GM23338 (cell line): ENCODE measurements at regions not wholly inside any gene's neighbourhood (a gene's known extent, or its start where the extent isn't known, plus 50 kb on each side); places are given as distances from the start of the nearest gene placed in this dataset.

Experiments used
- ATAC-seq: fragments of 200-7000 bp; cut with Tn5 transposase; 3 replicates; pipeline ENCODE4 v1.9.1; 2020
- DNase-seq: peaks from one replicate; pipeline ENCODE4 v3.0.0-alpha.2; 2015; ENCODE audit warnings: low spot score
- H2AFZ ChIP-seq: fragments of 200-600 bp; sonication (generic); 2 replicates; pipeline ENCODE4 v1.8.0; 2016; ENCODE audit warnings: antibody characterized with exemption, mild to moderate bottlenecking, moderate library complexity
- H3F3A ChIP-seq: fragments of 200-600 bp; sonication (generic); replicated peaks from 2 replicates; pipeline ENCODE4 v1.8.0; 2017; ENCODE audit warnings: antibody characterized with exemption, mixed run types, low read depth
- H3K27ac ChIP-seq: fragments of 200-600 bp; sonication (generic); 2 replicates; pipeline ENCODE4 v1.6.1; 2016; ENCODE audit warnings: low read depth
- H3K27me3 ChIP-seq: fragments of 200-600 bp; sonication (generic); 2 replicates; pipeline ENCODE4 v1.8.0; 2016; ENCODE audit warnings: mild to moderate bottlenecking, mixed run types, moderate library complexity; ENCODE audit not compliant: insufficient read depth
- H3K36me3 ChIP-seq: fragments of 200-600 bp; sonication (generic); 2 replicates; pipeline ENCODE4 v1.8.0; 2016; ENCODE audit warnings: mild to moderate bottlenecking; ENCODE audit not compliant: insufficient read depth
- H3K4me1 ChIP-seq: fragments of 200-600 bp; sonication (generic); 2 replicates; pipeline ENCODE4 v1.8.0; 2016; ENCODE audit warnings: mild to moderate bottlenecking, moderate library complexity; ENCODE audit not compliant: insufficient read depth
- H3K4me2 ChIP-seq: fragments of 200-600 bp; sonication (generic); 2 replicates; pipeline ENCODE4 v1.7.1; 2017; ENCODE audit warnings: mixed run types
- H3K4me3 ChIP-seq: fragments of 200-600 bp; sonication (generic); 2 replicates; pipeline ENCODE4 v1.6.1; 2016; ENCODE audit warnings: mixed run types
- H3K79me2 ChIP-seq: fragments of 200-600 bp; sonication (generic); replicated peaks from 2 replicates; pipeline ENCODE4 v1.8.0; 2017; ENCODE audit warnings: mild to moderate bottlenecking; ENCODE audit not compliant: insufficient read depth
- H3K9me2 ChIP-seq: fragments of 200-600 bp; sonication (generic); 2 replicates; pipeline ENCODE4 v1.8.0; 2017; ENCODE audit not compliant: insufficient read depth
- H4K20me1 ChIP-seq: fragments of 200-600 bp; sonication (generic); replicated peaks from 2 replicates; pipeline ENCODE4 v1.8.0; 2017; ENCODE audit warnings: mild to moderate bottlenecking; ENCODE audit not compliant: insufficient read depth
- H3K27ac Mint-ChIP-seq: 2 replicates; pipeline ENCODE4 v1.8.0; 2020; ENCODE audit warnings: inconsistent platforms, mild to moderate bottlenecking, moderate library complexity, mixed read lengths
- H3K27me3 Mint-ChIP-seq: 3 replicates; pipeline ENCODE4 v1.8.0; 2022; ENCODE audit warnings: low read depth, mild to moderate bottlenecking, moderate library complexity, mixed read lengths, inconsistent platforms; ENCODE audit not compliant: insufficient read depth, poor library complexity
- H3K36me3 Mint-ChIP-seq: 3 replicates; pipeline ENCODE4 v1.8.0; 2021; ENCODE audit warnings: low read depth, mild to moderate bottlenecking, inconsistent platforms, moderate library complexity, mixed read lengths
- H3K4me1 Mint-ChIP-seq: 3 replicates; pipeline ENCODE4 v1.8.0; 2020; ENCODE audit warnings: mild to moderate bottlenecking, inconsistent platforms, mixed read lengths
- H3K4me3 Mint-ChIP-seq: 3 replicates; pipeline ENCODE4 v1.8.0; 2021; ENCODE audit warnings: moderate library complexity, mild to moderate bottlenecking, inconsistent platforms, mixed read lengths
- H3K9me3 Mint-ChIP-seq: 3 replicates; pipeline ENCODE4 v1.8.0; 2020; ENCODE audit warnings: moderate library complexity, mild to moderate bottlenecking, inconsistent platforms, mixed read lengths
- JUNB ChIP-seq: IDR thresholded peaks from one replicate; pipeline ENCODE4 v1.6.1; 2016; ENCODE audit warnings: antibody characterized with exemption; ENCODE audit not compliant: unreplicated experiment
- NANOG ChIP-seq: IDR thresholded peaks from 2 replicates; pipeline ENCODE4 v1.6.1; 2016; ENCODE audit warnings: antibody characterized with exemption, borderline replicate concordance
- POLR2AphosphoS5 ChIP-seq: IDR thresholded peaks from 2 replicates; pipeline ENCODE4 v1.6.1; 2016; ENCODE audit warnings: antibody characterized with exemption, low read depth
- STAT1 ChIP-seq: IDR thresholded peaks from one replicate; pipeline ENCODE4 v1.6.1; 2016; ENCODE audit warnings: antibody characterized with exemption; ENCODE audit not compliant: unreplicated experiment
- ZNF114 ChIP-seq: fragments of 250-450 bp; sonication (Bioruptor Pico); IDR thresholded peaks from 2 replicates; pipeline ENCODE4 v1.5.0; 2020; ENCODE audit warnings: mild to moderate bottlenecking, moderate library complexity
- ZNF462 ChIP-seq: fragments of 250-450 bp; sonication (Bioruptor Pico); IDR thresholded peaks from 2 replicates; pipeline ENCODE4 v1.5.0; 2020; ENCODE audit warnings: mild to moderate bottlenecking, moderate library complexity
- TF ChIP-seq, protein P1 (sequence below), 2 experiments: fragments of 200-600 bp in 1 of 2; sonication (generic) in 1 of 2; conservative IDR thresholded peaks; 2 replicates each; pipeline versions ENCODE4 v1.5.1 to v1.6.1; 2016 to 2017; ENCODE audit warnings: antibody characterized with exemption in 2 of 2, low read depth in 2 of 2, mild to moderate bottlenecking in 2 of 2, moderate library complexity in 1 of 2

DNA sequence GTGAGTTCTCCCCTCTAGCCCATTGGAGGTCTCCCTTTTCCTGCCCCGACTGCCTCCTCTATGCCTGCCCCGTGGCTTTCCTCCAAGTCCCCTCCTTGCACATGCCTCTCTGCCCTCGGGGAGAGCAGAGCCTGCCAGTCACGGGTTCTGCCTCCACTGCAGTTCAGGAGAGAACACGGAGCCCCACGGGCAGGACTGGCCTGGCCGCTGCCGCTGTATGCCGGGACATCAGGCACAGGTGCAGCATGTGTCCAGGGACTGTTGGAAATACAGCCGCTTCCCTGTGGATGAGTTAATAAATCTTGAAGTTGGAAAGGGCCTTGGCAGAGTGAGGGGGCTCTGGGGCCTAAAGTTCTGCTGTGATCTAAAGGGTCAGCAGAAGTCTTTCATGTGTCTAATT, 676.6 kb downstream of the MATN1 start:
- Histone ChIP-seq H2AFZ (no peak overlapping the region), H3K27ac (no peak overlapping the region), H3K36me3 (no peaks in the 10 kb centered on the region), H3K79me2 (no peaks in the 10 kb centered on the region), H3K27me3 (no peaks in the 10 kb centered on the region), H3K9me2 (no peaks in the 10 kb centered on the region), H3F3A (no peaks in the 10 kb centered on the region), H3K4me3 (no peak overlapping the region), H3K4me1 (no peaks in the 10 kb centered on the region), H3K4me2 (no peak overlapping the region), H4K20me1 (no peaks in the 10 kb centered on the region)
- no peaks in the 10 kb centered on the region for H3K4me1 Mint-ChIP-seq
- peaks cover 17% of the 10 kb centered on the region for H3K9me3 Mint-ChIP-seq
- no peak overlapping the region; the same call in 2 of the 3 replicates for H3K4me3 Mint-ChIP-seq
- no peak for DNase-seq
- H3K36me3 Mint-ChIP-seq: peaks cover 12% of the 10 kb centered on the region; the same call in 2 of the 3 replicates
- H3K27me3 Mint-ChIP-seq: peaks cover 6% of the 10 kb centered on the region
- TF ChIP-seq NANOG (no peak), POLR2AphosphoS5 (no peak), ZNF462 (CRISPR knock-in tag) (no peak), ZNF114 (CRISPR knock-in tag) (no peak), STAT1 (no peak), JUNB (no peak)
- TF ChIP-seq, protein P1, sequence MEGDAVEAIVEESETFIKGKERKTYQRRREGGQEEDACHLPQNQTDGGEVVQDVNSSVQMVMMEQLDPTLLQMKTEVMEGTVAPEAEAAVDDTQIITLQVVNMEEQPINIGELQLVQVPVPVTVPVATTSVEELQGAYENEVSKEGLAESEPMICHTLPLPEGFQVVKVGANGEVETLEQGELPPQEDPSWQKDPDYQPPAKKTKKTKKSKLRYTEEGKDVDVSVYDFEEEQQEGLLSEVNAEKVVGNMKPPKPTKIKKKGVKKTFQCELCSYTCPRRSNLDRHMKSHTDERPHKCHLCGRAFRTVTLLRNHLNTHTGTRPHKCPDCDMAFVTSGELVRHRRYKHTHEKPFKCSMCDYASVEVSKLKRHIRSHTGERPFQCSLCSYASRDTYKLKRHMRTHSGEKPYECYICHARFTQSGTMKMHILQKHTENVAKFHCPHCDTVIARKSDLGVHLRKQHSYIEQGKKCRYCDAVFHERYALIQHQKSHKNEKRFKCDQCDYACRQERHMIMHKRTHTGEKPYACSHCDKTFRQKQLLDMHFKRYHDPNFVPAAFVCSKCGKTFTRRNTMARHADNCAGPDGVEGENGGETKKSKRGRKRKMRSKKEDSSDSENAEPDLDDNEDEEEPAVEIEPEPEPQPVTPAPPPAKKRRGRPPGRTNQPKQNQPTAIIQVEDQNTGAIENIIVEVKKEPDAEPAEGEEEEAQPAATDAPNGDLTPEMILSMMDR (conservative IDR thresholded peaks at IDR 0.05; ENCODE audit: low read depth in 2 of 2): no peak
- no peak overlapping the region for H3K27ac Mint-ChIP-seq
- no peak for ATAC-seq
